Parathyroid adenoma (tissue), 2 donors: ENCODE measurements at regions not wholly inside any gene's neighbourhood (a gene's known extent, or its start where the extent isn't known, plus 50 kb on each side); places are given as distances from the start of the nearest gene placed in this dataset.

Experiments
- H2AFZ ChIP-seq: fragments of 300-600 bp; sonication (generic); one replicate; pipeline ENCODE4 v1.7.0; 2017; ENCODE audit warnings: antibody characterized with exemption, mild to moderate bottlenecking
- H3K27ac ChIP-seq: fragments of 300-600 bp; sonication (generic); one replicate; pipeline ENCODE4 v1.7.0; 2017
- H3K27me3 ChIP-seq: fragments of 300-600 bp; sonication (generic); one replicate; pipeline ENCODE4 v1.7.0; 2017; ENCODE audit warnings: low read length; ENCODE audit not compliant: control insufficient read depth, insufficient read depth
- H3K36me3 ChIP-seq: fragments of 300-600 bp; sonication (generic); one replicate; pipeline ENCODE4 v1.7.0; 2017; ENCODE audit warnings: low read length; ENCODE audit not compliant: control insufficient read depth, insufficient read depth
- H3K4me1 ChIP-seq: fragments of 300-600 bp; sonication (generic); one replicate; pipeline ENCODE4 v1.7.0; 2017; ENCODE audit warnings: control low read depth
- H3K4me2 ChIP-seq: fragments of 300-600 bp; sonication (generic); one replicate; pipeline ENCODE4 v1.7.0; 2017; ENCODE audit warnings: low read length
- H3K4me3 ChIP-seq: fragments of 300-600 bp; sonication (generic); one replicate; pipeline ENCODE4 v1.7.0; 2017; ENCODE audit warnings: low read depth, low read length
- H3K79me2 ChIP-seq: fragments of 300-600 bp; sonication (generic); one replicate; pipeline ENCODE4 v1.7.0; 2017; ENCODE audit warnings: control low read depth
- H3K9ac ChIP-seq: fragments of 300-600 bp; sonication (generic); one replicate; pipeline ENCODE4 v1.7.0; 2017; ENCODE audit warnings: mild to moderate bottlenecking
- H3K9me3 ChIP-seq: fragments of 300-600 bp; sonication (generic); one replicate; pipeline ENCODE4 v1.7.0; 2017; ENCODE audit warnings: low read length; ENCODE audit not compliant: control insufficient read depth
- CTCF ChIP-seq: fragments of 300-600 bp; sonication (generic); IDR thresholded peaks from one replicate; pipeline ENCODE4 v1.7.0; 2017; ENCODE audit warnings: antibody characterized with exemption, mild to moderate bottlenecking
- donor health status: primary hyperparathyroidism.

- H2AFZ ChIP-seq: no peak overlapping the region
- H3K9ac ChIP-seq: no peak overlapping the region
- no peak overlapping the region for H3K27ac ChIP-seq
- TF ChIP-seq CTCF: no peak
- no peaks in the 10 kb centered on the region for H3K27me3 ChIP-seq
- peaks cover 2% of the 10 kb centered on the region for H3K4me1 ChIP-seq
- H3K79me2 ChIP-seq: no peaks in the 10 kb centered on the region
- H3K36me3 ChIP-seq: no peaks in the 10 kb centered on the region
- no peak overlapping the region for H3K4me3 ChIP-seq
- no peaks in the 10 kb centered on the region for H3K9me3 ChIP-seq
- H3K4me2 ChIP-seq: no peak overlapping the region
These were observed 494.2 kb downstream of the TSN start for GRCh38 chr2:122249673-122250072.

GRCh38 chr2:122251158-122251557 lies 495.7 kb downstream of the TSN start:
- H3K9me3 ChIP-seq: no peaks in the 10 kb centered on the region
- no peaks in the 10 kb centered on the region for H3K27me3 ChIP-seq
- H3K27ac ChIP-seq: no peak overlapping the region
- no peaks in the 10 kb centered on the region for H3K36me3 ChIP-seq
- H3K79me2 ChIP-seq: no peaks in the 10 kb centered on the region
- no peak for TF ChIP-seq CTCF
- no peak overlapping the region for H3K4me2 ChIP-seq
- no peaks in the 10 kb centered on the region for H3K4me1 ChIP-seq
- H3K9ac ChIP-seq: no peak overlapping the region
- peak overlapping the region; percentile 3 for H2AFZ ChIP-seq
- H3K4me3 ChIP-seq: no peak overlapping the region

GRCh38 chr2:122251566-122251965 lies 496.1 kb downstream of the TSN start:
- H3K27me3 ChIP-seq: no peaks in the 10 kb centered on the region
- H3K9ac ChIP-seq: no peak overlapping the region
- no peak overlapping the region for H2AFZ ChIP-seq
- no peaks in the 10 kb centered on the region for H3K36me3 ChIP-seq
- no peak overlapping the region for H3K4me3 ChIP-seq
- no peaks in the 10 kb centered on the region for H3K79me2 ChIP-seq
- H3K27ac ChIP-seq: no peak overlapping the region
- H3K9me3 ChIP-seq: no peaks in the 10 kb centered on the region
- H3K4me1 ChIP-seq: no peaks in the 10 kb centered on the region
- no peak for TF ChIP-seq CTCF
- no peak overlapping the region for H3K4me2 ChIP-seq

GRCh38 chr2:122255924-122256323 lies 500.5 kb downstream of the TSN start:
- no peaks in the 10 kb centered on the region for H3K9me3 ChIP-seq
- H3K27ac ChIP-seq: no peak overlapping the region
- no peak for TF ChIP-seq CTCF
- H3K36me3 ChIP-seq: no peaks in the 10 kb centered on the region
- no peak overlapping the region for H3K9ac ChIP-seq
- H3K27me3 ChIP-seq: no peaks in the 10 kb centered on the region
- no peaks in the 10 kb centered on the region for H3K4me1 ChIP-seq
- no peak overlapping the region for H3K4me3 ChIP-seq
- no peak overlapping the region for H3K4me2 ChIP-seq
- H2AFZ ChIP-seq: peak overlapping the region; percentile 22
- H3K79me2 ChIP-seq: no peaks in the 10 kb centered on the region

- Histone ChIP-seq H2AFZ (no peak overlapping the region), H3K9me3 (no peaks in the 10 kb centered on the region), H3K4me1 (no peaks in the 10 kb centered on the region), H3K4me2 (no peak overlapping the region), H3K27me3 (no peaks in the 10 kb centered on the region), H3K9ac (no peak overlapping the region), H3K36me3 (no peaks in the 10 kb centered on the region), H3K27ac (no peak overlapping the region), H3K4me3 (no peak overlapping the region), H3K79me2 (no peaks in the 10 kb centered on the region)
- TF ChIP-seq CTCF: no peak
These were observed 506.5 kb downstream of the TSN start for GRCh38 chr2:122261911-122262310.
